ENCODE measurements at regions not wholly inside any gene's neighbourhood (a gene's known extent, or its start where the extent isn't known, plus 50 kb on each side); places are given as distances from the start of the nearest gene placed in this dataset.

- TF ChIP-seq CEBPB (IDR thresholded peaks at IDR 0.05; ENCODE audit: low read depth, low read length) (peak; percentile 71; the same call in 1 of the 2 replicates), KDM4A (IDR thresholded peaks at IDR 0.05; ENCODE audit: low read depth, low read length, severe bottlenecking) (no peak), POU5F1 (IDR thresholded peaks at IDR 0.05; ENCODE audit: low read depth, low read length) (no peak), TCF12 (IDR thresholded peaks at IDR 0.05; ENCODE audit: low read depth, low read length) (no peak), MAFK (IDR thresholded peaks at IDR 0.05; ENCODE audit: low read depth, low read length) (no peak)
- POLR2A ChIA-PET (ENCODE audit: partially characterized antibody): no interaction called here
- CTCF ChIA-PET (ENCODE audit: partially characterized antibody): no interaction called here
Observed at GRCh38 chr6:153645326-153645725, 393.7 kb upstream of the OPRM1 start.

More at GRCh38 chr6:153645326-153645725, 393.7 kb upstream of the OPRM1 start:
- H4K91ac ChIP-seq (replicated peaks; ENCODE audit: insufficient read length, low read length): no peak overlapping the region
- H3K27ac ChIP-seq (ENCODE audit: low read depth, low read length): no peak overlapping the region
- no peak overlapping the region for H2BK12ac ChIP-seq (ENCODE audit: low read depth, low read length)
- no peak overlapping the region for H3K23ac ChIP-seq (ENCODE audit: insufficient read length)
- no peak overlapping the region for H3K14ac ChIP-seq (ENCODE audit: insufficient read length)
- no peak overlapping the region for H3K9ac ChIP-seq (replicated peaks in 1 of 4; ENCODE audit: extremely low read depth in 1 of 4, low read depth in 3 of 4, low read length in 3 of 4)
- no peak overlapping the region for H2AFZ ChIP-seq (ENCODE audit: low read length)
- no peak overlapping the region for H3K18ac ChIP-seq (ENCODE audit: extremely low read depth, low read length)
- FAIRE-seq: no peak
- H2AK5ac ChIP-seq (ENCODE audit: low read depth, low read length): no peak overlapping the region
- no peaks in the 10 kb centered on the region for H3K27me3 ChIP-seq (replicated peaks in 1 of 4; ENCODE audit: control insufficient read depth in 3 of 4, extremely low read depth in 1 of 4, insufficient read depth in 3 of 4, low read length in 3 of 4)
- no peak overlapping the region for H3K4me3 ChIP-seq (ENCODE audit: extremely low read depth in 1 of 4, insufficient read depth in 2 of 4, low read depth in 3 of 4, low read length in 4 of 4)
- H3K4me2 ChIP-seq (ENCODE audit: insufficient read depth in 1 of 2, low read depth in 2 of 2, low read length in 2 of 2): no peak overlapping the region
- H3K79me1 ChIP-seq (ENCODE audit: low read depth, low read length): no peaks in the 10 kb centered on the region
- no peak for DNase-seq (ENCODE audit: low read depth in 1 of 2, low spot score in 2 of 2)
- no peak overlapping the region for H4K5ac ChIP-seq (ENCODE audit: insufficient read length, low read depth, low read length)
- H2BK20ac ChIP-seq (ENCODE audit: low read length): no peak overlapping the region
- no peaks in the 10 kb centered on the region for H4K20me1 ChIP-seq (replicated peaks in 1 of 2; ENCODE audit: control insufficient read depth in 1 of 2, insufficient read depth in 2 of 2, low read length in 2 of 2)
- no peak overlapping the region for H2BK120ac ChIP-seq (replicated peaks; ENCODE audit: low read depth, low read length)
- WGBS, 2 experiments (ENCODE audit: extremely low coverage in 1 of 2, insufficient coverage in 1 of 2, insufficient read length in 1 of 2, insufficient replicate concordance in 2 of 2, low coverage in 1 of 2, low lambda C conversion rate in 2 of 2, missing lambda C conversion rate in 1 of 2): 95% methylated on average over 1 of the region's 1 CpG; no CpG with 5 or more reads in 1 of the 2 experiments
- no peaks in the 10 kb centered on the region for H3K79me2 ChIP-seq (ENCODE audit: control insufficient read depth in 1 of 2, insufficient read depth in 2 of 2, low read length in 2 of 2)
- H3K4ac ChIP-seq (replicated peaks; ENCODE audit: insufficient read length, low read depth, low read length): no peak overlapping the region
- H3K9me3 ChIP-seq (ENCODE audit: insufficient read depth in 2 of 2, low read depth in 1 of 2, low read length in 1 of 2): no peaks in the 10 kb centered on the region
- no peak overlapping the region for H4K8ac ChIP-seq (ENCODE audit: extremely low read depth, insufficient read depth, low read length)
- no peak overlapping the region for H2BK15ac ChIP-seq (ENCODE audit: low read length)
- H2BK5ac ChIP-seq (ENCODE audit: low read depth, low read length): no peak overlapping the region
- H3K56ac ChIP-seq (replicated peaks; ENCODE audit: insufficient read length, low read depth, low read length): no peak overlapping the region
- H3K36me3 ChIP-seq (ENCODE audit: control insufficient read depth in 2 of 4, insufficient read depth in 4 of 4, low read length in 3 of 4): no peaks in the 10 kb centered on the region
- H3K4me1 ChIP-seq (replicated peaks in 1 of 4; ENCODE audit: control insufficient read depth in 3 of 4, insufficient read depth in 4 of 4, low read length in 3 of 4): no peaks in the 10 kb centered on the region
- H3K23me2 ChIP-seq (ENCODE audit: low read depth, low read length): no peaks in the 10 kb centered on the region
